ENCODE measurements at regions not wholly inside any gene's neighbourhood (a gene's known extent, or its start where the extent isn't known, plus 50 kb on each side); places are given as distances from the start of the nearest gene placed in this dataset.

DNA sequence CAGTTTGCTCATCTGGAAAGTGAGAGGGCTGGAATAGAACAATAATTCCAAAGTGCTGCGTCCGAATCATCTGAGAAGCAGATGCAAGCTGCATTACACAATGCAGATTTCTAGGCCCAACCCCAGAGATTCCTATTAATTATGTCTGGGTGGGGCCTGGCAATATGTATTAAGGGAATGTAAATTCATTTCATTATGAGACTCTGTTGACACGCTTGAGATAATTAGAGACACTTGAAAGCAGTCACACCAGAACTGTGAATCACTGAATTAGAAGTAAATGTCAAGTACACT is 54.7 kb upstream of the HK2 start:
- TF ChIP-seq CTCF (IDR thresholded peaks at IDR 0.05): no peak
- no peak for TF ChIP-seq POLR2A (IDR thresholded peaks at IDR 0.05)

Measured in heart left ventricle (tissue), 13 donors.